ENCODE measurements at regions not wholly inside any gene's neighbourhood (a gene's known extent, or its start where the extent isn't known, plus 50 kb on each side); places are given as distances from the start of the nearest gene placed in this dataset.

DNA sequence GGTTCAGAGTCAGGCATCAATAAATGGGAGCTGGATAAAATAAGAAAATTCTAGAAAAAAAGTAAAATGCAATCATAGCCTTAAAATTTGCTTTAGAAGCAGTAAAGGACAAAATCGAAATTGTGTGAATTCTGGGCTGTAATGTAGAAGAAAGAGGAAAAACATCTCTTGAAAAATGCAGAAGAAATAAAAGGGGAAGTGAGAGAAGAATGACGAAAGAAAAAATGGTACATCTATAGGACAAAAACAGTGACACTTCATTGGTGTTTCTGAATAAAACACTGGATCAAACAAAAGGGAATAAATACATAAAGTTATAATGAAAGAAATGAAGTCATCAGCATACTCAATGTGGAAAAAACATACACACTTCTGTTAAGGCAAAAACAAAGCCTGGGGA, 642.3 kb downstream of the ACTL7B start:
- no peak for DNase-seq

DNA sequence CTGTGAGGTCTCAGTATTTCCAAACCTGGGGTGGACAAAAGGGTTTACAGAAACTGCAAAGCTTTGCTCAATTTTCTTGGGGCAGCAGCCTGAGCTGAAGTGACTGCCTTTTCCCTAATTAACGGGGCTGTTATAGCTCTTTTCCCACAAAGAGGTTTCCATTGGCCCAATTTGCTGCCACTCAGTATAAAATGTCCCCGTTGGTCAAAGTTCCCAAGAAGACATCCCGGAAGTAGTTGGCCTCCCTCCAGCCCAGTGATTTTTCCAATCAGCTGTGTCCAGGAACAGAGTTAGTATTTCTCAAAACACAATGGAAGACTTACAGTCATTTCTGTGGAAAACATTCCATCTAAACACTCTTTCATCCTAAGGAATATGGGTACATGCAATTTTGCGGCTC, 643.6 kb downstream of the ACTL7B start:
- DNase-seq, result no peak

DNA sequence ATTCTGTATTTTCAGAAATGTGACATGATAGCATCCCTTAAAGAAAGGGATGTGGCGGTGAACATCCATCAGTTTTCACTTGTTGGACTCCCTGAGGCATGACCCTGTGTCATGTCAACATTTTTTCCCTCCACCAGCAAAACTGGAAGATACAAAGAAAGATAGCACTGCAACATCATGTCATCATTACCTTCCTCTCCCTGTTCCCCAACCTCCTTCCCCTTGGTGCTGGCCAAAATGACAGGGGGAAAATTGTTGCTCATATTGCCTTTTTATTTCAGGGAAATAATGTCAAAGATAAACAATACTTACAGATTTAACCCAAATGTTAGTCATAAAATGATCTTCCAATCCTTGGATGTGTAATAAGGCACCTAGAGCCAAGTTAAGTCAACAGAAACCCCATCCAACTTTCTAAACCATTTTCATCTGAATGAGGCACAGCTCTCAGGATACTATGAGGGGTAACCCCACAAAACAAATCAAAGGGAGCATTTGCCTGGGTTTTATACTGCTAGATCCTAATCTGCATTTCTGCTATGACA, 644.3 kb downstream of the ACTL7B start:
- DNase-seq, result no peak

DNA sequence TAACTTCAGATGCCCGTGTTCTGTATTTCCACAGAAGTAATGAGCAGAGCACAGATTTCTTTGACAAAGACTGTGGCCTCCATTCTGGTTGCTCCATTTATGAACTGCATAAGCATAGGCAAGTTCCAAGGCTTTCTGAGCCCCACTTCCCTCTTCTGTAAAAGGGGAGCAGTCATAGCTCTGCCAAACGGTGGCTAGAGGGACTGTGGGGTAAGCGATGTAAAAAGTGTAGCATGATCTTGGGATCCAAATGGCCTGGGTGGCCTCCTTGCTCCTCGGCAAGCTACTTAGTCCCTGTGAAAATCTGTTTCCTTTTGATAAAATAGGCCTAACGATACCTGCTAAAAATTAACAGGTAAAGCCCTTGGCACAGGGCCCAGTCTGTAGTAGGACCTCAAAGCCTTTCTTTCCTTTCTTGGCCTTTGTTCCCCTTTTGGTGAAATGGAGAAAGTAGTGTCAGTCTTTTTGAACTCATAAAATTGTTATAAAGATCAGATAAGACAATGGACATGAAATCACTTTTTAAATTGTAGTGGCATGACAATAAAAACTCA, 646.6 kb downstream of the ACTL7B start:
- no peak for DNase-seq

DNA sequence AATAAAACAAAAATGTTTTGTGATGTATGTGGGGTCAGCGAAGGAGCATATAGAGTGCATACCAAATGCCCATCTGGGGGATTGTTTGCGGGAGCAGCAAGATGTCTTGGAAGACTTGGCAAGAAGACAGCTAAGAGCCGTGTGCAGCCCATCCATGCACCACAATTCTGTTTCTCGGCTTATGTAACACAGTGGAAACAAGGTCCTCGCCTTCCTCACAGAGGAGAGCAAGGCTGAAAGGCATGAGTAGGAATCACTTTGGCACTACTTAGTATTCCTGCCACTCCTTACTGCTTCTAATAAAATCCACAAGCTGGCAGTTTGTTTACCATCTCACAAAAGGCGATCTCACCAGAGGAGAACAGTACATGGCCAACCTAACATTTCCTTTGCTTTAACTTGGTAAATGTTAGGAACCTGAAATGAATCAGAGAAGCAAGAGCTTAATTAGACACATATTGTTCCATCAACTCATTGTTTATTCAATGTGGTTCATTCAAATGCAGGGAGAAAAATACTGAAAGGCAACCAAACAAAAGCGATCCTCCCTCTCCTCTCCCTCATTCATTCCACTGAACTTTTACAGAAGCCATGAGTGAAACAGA, 648.1 kb downstream of the ACTL7B start:
- DNase-seq, result no peak

DNA sequence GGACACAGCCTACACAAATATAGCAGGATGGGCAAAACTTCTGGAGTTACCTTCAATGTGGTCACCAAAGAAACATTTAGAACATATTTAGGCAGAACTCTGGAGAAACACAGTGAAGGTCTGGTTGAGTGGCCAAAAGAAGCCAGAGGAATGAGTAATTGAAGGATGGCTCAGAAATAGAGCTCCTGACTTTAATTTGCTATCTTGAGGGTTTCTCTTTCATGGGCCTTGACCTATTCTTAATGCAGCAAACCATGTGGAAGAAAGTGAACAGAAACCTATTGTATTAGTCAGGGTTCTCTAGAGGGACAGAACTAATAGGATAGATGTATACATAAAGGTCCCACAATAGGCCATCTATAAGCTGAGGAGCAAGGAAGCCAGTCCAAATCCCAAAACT, 650.5 kb downstream of the ACTL7B start:
- no peak for DNase-seq

DNA sequence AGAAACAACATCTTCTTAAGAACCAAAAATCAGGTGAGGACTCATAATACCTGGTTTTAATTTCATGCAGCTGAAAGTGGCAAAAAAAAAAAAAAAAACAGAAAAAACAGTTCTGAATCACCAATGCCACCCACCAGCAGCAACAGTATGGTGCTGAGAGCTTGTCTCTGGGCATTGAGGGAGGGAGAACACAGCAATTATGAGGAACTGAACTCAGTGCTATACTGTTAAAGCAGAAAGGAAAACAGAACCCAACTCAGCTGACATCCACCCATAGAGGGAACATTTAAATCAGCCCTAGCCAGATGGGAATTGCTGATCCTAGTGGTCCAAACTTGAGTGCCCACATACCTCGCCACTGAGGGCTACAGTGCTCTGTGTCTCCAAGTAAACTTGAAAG, 657.9 kb downstream of the ACTL7B start:
- no peak for DNase-seq

DNA sequence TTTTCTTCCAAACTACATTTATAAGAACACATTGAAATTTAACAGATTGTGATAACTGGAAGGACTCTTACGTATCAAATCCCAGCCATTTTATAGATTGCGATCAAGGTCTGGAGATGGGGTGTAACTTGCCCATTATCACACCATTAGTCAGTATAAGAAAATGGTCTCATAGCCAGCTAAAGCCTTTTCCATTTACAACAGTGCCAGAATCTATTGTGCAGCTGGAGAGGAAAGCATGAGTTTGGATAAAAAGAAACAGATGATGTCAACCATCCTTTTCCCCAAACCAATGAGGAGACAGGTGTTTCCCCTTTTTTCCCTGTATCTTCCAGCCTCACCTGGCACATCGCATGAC, 658.8 kb downstream of the ACTL7B start:
- no peak for DNase-seq

DNA sequence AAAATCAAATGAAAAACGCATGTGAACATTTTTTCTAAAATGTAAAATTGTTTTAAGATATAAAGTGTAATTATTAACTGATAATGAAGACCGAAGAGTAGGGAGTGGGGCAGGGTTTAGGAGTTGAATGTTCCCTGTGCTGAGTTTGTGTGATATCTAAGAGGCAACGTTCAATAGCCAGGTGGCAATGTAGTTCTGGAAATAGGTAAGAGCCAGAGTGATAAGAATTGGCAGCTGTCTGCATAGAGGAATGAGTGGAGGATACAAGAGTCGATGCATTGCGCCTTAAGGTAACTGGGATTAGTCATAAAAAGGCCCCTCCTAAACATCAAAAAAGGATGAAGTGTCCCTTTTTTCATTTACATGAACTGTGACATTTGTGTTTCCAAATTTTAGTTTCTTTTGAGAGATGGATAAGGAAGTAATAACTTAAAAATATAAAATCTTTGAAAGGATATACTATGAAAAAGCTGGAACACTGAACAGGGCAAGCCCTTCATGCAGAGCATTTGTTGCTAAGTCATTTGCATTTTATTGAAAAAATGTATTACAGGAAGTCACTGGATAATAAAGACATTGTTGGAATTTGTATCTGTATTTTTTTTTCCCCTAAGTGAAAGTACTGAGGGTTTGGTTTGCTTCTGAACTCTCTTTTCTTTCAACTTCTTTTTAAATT, 659.3 kb downstream of the ACTL7B start:
- no peak for DNase-seq

DNA sequence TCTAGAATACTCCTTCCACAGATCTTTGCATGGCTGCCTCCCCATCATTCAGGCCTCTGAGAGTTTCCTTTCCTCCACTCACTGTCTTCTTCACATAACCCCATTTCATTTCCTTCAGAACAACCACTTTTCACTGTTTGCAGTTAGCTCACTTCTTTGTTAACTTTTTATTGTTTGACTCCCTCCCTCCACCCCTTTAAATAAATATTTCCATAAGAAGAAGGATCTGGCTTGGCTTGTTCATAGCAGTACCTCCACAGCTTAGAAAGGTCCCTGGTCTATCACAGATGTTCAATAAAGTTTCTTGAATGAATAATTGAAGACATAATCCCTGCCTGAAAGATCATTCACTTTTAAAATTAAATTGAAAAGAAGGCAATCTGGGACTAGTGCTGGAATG, 661.6 kb downstream of the ACTL7B start:
- DNase-seq, result no peak

DNA sequence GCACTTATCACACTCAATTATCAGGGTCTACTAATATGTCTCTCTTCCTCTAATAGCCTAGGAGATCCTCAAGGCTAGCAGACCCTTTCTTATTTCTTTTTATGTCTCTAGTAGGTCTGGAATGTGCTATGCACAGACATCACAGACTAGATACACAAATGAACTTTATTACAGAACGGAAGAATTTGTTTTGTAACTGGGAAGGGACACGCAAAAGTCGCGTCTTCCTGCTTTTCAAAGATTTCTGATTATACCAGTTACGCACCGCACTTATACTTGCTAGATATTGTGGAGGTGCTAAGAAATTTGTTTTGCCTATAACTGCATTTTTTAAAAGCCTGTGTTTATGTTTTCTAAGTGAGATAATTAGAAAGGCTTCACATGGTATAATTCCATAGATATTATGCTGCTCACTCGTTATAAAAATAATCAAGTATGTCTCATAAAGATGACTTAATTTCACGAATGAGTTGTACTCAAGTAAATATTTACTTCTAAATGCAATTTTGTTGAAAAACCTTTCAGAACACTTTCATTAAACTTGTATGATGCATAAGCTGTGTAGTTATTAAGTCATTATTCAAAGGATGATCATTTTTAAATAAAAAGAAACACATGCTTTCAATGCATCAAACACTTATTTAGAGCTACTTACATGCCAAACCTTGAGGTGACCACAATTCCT, 662.6 kb downstream of the ACTL7B start:
- no peak for DNase-seq

DNA sequence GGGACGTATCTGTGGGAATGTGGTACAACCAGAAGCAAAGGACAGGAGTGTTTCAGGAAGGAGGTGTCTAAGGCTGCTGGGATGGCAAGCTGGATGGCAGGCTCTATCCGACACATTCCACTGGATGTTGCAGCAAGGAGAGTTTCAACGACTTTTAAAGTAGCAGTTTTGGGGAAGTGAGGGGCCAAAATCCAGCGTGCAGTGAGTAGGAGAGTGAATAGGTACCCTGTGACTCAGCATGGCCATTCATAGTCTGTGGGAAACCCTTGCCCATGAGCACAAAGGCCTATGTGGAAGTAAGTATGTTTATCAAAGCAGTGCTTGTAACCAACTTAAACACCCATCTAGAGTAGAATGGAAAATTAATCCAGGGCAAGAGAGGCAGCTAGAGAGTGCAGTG, 664.7 kb downstream of the ACTL7B start:
- DNase-seq, result no peak

DNA sequence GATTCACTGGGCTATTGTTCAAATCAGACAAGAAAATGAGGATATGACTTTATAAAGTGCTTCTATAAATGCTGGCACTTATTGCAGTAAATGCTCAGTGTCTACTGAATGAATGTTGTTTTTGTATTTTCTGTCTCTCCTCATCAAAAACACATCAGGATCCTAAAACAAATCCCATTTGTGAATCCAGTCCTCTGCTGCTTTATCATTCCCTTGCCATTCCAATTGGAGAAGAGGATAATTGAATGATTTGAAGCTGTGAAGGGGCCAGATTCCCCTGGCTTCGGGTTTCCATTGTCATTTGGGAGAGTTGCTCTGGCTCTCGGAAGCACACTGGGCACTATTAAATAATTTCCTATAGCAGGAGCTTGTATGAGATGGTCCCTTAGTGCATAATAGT, 666.8 kb downstream of the ACTL7B start:
- DNase-seq, result no peak

DNA sequence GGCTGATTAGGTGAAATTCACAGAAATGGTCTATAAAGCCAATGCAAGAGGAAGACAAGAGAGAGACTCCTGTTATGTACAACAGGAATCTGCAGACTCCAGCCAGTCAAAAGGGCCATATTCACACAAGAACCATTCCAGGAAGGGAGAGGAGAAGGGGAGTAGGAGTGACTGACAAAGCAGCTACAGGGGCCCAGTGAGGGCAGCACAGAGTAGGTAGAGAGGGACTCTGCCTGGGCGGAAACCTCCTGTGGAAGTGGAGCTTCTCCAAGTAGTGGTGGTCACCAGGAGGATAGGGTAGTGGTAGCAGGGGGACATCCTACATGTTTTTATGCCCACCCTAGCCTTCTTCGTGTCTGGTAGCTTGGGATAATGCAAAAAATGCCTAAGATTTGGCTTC, 667.3 kb downstream of the ACTL7B start:
- DNase-seq, result no peak

DNA sequence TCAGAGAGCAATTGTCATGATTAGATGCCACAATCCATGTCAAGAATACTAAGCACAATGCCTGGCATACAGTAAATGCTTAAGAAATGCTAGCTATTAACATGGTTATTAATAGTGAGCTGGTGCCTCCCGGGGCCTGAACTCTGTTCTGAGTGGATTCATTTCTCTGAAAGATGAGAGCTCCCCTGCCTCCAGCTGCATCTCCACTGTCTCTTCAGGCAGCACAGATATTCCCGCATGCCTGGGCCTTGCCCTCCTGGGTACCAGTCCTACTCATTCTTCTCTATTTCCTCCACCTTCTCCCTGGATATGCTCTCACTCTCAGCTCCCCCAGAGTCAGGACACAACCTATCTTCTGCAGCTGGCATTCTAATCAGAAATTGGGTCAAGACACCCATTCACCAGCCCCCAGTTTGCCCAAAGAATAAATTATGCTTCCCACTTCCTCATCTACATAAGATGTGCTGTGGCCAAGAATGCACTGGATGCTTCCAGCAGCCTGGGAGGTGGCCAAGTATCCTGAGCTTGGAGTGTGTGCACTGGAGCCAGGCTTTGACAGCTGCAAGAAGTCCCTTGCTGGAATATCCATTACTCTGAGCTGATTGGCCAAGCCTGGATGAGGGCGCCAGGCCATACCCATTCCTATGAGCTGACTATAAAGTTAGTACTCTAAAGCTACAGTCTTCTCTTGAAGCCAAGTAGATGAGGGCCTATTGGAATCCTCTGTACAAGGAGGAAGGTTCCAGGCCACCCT, 669.0 kb downstream of the ACTL7B start:
- DNase-seq, result no peak

DNA sequence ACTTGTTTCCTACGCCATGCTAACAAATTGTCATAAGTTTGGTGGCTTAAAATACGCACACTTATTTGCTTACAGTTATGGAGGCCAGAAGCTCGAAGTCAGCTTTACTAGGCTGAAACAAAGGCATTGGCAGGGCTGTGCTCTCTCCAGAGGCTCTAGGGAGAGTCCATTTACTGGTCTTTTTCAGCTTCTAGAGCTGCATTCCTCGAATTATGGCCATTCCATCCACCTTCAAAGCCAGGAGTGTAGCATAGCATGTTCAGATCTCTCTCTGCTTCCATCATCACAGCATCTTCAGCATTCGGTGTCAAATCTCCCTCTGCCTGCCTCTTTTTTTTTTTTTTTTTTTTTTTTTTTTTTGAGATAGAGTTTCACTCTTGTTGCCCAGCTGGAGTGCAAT, 670.2 kb downstream of the ACTL7B start:
- no peak for DNase-seq

DNA sequence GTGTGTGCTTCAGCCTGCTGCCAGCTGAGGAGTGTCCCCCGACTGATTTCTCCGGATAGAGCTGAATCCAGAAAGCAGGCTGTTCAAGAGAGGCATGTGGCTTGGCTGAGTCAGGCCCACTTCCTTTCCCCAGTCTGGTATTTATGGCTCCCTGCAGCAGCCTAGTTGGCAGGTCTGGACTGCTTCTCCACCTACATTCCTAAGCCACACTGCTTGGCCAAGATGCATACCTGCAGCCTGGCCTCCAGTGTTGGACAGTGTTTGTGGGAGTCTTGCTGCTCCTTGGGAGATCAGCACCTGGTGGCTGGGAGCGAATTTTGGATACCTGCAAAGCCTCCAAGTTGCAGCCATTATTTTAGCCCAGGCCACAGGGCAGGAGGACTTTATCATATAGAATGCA, 670.8 kb downstream of the ACTL7B start:
- DNase-seq, result no peak

DNA sequence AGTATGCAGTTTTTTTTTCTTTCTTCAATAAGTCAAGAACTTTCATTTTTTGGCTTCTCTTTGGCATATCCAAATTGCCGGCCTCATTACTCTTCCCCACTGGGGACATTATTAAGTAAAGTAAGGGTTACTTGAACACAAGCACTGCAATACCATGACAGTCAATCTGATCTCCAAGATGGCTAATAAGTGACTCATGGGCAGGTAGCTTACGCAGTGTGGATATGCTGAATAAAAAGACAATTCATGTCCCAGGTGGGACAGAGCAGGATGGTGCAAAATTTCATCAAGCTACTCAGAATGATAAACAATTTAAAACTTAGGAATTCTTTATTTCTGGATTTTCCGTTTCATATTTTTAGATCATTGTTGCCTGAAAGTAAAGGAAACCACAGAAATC, 671.8 kb downstream of the ACTL7B start:
- DNase-seq, result no peak

DNA sequence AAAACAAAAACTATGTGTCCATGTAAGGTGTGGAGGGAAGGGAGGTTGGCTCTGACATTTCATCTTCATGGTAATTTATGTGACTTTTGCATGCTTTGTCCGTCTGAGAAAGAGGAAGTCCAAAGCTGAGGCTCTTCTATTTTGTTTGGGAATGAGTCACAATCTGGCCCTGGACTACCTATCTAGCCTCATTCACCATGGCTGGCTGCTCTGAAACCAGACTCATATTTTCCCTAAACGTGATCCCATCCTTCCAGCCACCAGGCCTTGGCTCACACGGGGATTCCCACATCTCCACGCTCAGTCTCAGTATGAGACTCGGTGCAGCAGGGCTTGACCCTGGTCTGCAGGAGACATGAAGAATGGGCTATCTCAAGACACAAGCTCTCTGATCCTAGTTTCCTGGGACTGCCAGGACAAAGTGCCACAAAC, 672.8 kb downstream of the ACTL7B start:
- no peak for DNase-seq

DNA sequence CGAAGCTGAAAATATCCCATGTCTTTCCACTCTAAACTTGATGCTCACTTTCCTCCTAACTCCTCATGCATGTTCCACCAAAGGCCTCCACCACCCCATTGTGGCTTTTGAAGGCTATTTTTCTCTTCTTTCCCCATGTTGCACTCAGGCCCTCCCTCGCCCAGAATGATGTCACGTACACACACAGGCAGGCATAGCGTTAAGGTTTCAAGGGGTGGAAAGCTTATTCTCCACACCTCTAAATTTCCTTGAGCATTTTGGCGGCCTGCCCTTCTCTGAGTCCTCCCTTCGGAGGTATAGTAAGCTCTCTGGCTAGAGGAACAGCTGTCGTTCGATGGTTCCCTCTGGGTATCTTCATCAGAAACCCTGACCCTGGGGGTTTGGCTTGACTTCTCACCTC, 673.5 kb downstream of the ACTL7B start:
- DNase-seq, result no peak

DNA sequence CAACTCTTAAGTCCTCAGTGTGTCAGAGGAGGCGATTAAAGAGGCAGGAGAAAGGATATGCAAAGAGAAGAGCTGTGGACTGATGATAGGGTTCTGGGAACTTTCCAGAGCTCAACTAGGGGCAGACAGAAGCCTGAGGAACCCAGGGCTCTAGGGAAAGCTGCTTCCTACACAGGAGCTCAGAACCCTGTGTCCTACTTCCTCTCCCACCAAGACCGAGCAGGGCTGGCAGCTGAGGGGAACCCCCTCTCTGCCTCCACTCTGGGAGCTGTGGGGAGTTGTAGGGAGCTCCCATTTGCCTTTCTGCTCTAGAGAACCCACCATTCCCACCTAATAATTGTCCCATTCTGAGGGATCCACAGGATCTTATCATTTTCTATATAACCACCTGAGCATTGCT, 674.3 kb downstream of the ACTL7B start:
- no peak for DNase-seq

DNA sequence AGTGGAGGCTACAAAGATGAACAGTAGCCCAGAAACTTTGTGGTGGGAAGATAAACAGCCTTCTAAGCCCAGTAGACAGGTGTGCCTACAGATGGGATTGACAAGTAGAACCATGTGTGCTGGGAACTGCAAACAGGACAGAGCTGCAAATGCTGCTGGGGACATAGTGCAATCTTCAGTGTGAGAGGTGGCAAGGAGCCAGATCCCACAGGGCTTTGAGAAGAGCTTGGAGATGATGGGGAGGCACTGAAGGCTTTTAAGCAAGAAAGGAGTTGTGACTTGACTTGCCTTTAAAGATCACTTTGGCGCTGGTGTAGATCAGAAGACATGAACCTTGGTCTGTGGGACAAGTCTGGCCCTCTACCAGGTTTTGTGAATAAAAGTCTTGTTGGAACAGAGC, 675.2 kb downstream of the ACTL7B start:
- no peak for DNase-seq

DNA sequence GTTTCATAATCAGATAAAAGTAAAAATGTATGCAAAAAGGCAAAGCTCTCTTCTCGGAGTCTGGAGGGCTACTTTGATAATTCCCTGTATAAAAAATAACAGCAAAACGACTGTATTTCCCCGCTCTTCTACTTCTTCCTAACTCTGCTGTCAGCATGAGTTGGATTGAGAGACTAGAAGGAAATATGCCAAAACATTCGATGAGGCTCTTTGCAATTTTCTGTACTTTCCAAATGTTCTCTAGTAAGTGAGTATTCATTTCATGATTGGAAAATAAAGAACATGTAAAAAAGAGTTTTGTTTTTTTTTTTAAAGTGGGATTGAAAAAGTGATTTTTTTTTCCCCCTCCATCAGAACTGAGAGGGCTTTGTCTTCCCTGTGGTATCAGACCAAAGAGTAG, 677.5 kb downstream of the ACTL7B start:
- DNase-seq, result no peak
